Ureter (tissue), 1 donor: ENCODE measurements at regions not wholly inside any gene's neighbourhood (a gene's known extent, or its start where the extent isn't known, plus 50 kb on each side); places are given as distances from the start of the nearest gene placed in this dataset.
A peak's percentile ranks its signal among the peaks of the same experiment; 100 is the strongest.
"Not testable (repeated sequence)": the region's sequence is repeated elsewhere in the genome, so short reads cannot be mapped to it uniquely, and the experiment has no call there.

Source experiments
- DNase-seq: peaks from one replicate; pipeline ENCODE4 v3.0.0-alpha.2; 2020; ENCODE audit warnings: low spot score
- donor health status: DM: yes; HTN: yes; CAD: no.

DNA sequence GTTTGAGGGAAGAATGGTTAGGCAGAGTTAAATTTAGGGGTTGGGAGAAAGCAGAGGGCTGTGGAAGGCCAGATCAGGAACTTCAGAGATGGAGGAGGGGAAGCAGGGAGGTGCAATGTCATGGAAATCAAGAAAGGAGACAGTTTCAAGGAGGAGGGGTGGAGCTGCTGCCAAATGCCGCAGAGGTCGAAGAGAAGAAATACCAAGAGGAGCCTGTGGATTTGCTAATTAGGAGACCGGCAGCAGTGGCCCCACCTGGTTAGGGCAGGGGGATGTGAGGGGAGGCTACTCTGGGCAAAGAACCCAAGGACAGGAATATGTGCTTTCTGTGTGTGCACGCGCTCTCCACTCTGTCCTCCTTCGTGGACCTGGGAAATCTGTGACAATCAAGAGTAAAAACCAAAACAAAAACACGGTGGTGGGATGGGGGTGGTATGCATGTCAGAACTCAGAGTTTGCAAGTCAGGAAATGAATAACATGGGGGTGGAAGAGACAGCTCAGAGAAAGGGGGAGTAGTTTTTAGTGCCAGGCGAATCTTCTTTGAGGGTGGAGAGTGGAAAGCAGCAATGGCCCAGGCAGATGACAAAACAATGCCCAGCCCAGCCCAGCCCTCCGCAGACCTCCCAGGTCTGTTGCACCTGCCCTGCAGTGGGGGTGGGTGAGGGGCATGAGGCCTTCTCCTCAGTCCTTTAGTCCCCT lies 102.9 kb upstream of the PAX2 start:
- DNase-seq, result no peak

DNA sequence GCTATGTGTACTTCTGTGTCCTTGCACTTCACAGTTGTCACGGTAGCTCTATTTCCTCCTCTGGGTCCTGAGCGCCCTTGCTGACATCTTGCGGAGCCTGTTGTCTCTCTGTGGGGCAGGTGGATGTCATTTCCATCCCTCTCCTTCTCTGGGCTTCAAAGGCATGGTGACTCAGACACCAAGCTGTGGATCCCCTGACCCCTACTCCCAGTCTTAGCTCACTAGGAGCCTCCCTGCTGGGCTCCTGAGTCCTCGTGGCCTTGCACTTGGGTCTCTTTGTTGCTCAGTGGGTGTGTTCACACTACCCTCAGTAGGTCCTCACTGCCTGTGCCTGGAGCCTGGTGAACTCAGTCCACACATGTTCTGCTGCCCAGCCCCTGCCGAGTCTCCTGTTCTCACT lies 100.3 kb upstream of the PAX2 start:
- DNase-seq, result no peak

GRCh38 chr10:100645613-100646392 lies 99.6 kb upstream of the PAX2 start:
- no peak for DNase-seq

DNA sequence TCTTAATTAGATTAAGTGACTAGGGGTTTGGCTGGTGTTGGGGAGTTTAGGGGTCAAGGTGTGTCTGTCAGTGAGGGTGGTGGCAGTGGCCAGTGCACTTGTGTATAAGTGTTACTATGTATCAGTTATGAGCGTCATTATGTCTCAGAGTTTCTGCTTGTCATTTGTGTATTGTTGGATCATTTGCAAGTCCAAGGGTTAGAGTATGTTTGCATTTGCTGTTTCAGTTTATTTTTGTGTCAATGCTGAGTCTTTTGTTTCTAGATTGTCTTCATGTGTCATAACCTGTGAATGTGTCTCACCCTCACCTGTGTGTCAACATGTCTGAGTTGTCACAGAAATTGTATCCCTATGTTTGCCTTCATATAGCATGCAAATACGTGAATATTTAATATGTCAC lies 97.5 kb upstream of the PAX2 start:
- no peak for DNase-seq

- no peak for DNase-seq
Observed at GRCh38 chr10:100650693-100651092, 94.7 kb upstream of the PAX2 start.

DNA sequence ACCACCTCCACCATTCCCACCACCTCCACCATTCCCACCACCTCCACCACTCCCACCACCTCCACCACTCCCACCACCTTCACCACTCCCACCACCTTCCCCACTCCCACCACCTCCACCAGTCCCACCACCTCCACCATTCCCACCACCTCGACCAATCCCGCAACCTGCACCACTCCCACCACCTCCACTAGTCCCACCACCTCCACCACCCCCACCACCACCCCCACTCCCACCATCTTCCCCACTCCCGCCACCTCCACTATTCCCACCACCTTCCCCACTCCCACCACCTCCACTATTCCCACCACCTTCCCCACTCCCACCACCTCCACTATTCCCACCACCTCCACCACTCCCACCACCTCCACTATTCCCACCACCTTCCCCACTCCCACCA lies 94.3 kb upstream of the PAX2 start:
- not testable (repeated sequence) for DNase-seq

DNA sequence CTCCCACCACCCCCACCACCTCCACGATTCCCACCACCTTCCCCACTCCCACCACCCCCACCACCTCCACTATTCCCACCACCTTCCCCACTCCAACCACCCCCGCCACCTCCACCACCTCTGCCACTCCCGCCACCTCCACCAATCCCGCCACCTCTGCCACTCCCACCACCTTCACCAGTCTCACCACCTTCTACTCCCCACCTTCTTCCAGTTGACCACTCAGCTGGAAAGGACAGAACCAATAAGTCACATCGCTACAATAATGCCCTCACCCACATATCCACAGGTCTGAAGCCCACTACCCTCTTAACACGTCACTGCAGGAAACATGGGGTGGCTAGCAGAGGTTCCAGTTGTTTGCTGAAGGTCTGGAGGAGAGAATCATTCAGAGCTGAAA lies 93.5 kb upstream of the PAX2 start:
- DNase-seq, result no peak

GRCh38 chr10:100652406-100653135 lies 92.8 kb upstream of the PAX2 start:
- DNase-seq, result no peak

DNA sequence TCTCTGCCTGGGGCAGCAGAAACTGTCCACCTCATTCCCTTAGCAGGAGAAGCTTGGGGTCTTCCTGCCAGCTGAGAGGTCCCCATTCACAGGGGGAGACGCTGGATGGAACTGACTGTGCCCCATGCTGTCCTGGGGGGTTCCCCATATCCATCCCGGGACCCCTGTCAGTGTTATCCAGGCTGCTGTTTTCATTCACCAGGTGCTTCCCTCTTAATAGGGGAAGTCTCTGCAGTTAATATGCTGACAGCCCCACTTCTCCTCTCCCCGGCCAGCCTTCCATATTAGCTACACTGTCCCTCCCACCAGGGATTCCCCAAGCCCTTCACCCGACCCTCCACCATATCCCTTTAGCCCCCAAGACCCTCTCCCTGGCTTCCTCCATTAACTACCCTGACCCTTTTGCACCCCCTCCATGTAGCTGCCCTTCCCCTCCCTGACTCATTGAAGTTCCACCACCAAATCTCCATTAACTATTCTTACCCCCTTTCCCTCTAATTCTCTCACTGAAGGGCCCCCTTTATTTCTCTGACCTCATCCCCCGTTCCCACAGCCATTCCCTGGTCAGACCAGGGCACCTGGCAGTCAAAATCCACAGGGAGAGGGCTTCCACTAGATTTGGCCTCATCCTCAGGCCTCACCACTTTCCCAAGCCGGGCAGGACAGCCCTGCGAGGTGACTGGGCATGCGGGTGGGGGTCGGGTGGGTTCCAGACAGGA lies 92.0 kb upstream of the PAX2 start:
- DNase-seq, result no peak

DNA sequence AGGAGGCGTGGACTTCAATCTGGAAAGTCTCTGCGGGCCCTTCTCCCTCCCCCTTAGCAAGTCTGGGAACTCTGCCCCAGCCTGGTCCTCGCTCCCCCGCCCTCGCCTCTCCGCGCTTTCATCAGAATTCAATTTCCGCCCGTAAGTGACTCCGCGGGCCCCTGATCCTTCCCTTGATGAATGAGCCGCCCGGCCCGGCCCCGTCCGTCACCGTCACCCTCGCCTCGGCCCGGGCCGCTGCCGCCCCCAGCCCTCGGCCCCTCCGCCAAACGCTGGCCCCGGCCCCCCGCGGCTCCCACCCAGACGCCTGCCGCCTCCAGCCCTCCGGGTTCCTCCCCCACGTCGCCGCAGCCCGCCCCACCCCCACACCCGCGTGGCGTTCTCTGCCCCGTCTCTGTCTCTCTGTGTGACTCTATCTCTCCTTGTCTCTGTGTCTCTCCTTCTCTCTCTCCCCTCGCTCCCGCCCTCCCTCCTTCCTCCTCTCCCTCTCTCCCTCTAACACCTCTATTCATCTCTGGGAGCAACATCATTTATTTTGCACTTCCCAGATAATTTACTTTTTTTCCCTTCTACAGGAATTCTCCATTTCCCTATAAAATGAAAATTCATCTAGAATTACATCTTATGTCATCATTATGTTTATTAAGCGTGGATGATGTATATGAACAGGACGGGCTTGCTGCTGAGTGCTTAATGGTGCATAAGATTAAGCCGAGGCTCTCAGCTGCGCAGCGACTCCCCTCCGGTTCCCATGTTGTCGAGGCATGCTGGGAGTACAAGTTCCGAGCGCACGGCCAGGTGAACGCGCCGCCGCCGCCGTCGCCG lies 91.2 kb upstream of the PAX2 start:
- peak; percentile 59 for DNase-seq

- no peak for DNase-seq
Observed at GRCh38 chr10:100654782-100655325, 90.5 kb upstream of the PAX2 start.

DNA sequence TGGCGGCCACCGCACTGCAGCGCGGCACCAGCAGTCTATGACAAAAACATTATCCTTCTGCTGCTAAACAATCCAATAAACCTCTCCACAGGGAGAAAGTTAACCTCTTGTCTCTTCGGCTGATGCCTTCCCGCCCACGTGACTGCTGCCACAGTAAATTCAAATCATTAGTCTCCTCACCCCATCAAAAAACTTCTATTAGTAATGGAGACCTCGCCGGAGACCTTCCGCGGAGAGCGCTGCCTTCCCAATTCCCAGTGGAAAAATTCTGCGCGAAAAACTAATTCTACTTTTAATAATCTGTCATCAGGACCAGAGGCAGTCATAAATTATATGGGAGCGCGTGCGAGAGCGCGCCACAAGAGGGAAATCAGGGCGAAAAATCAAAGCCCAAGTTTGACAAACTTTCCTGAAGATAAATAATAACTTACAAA lies 90.0 kb upstream of the PAX2 start:
- no peak for DNase-seq

GRCh38 chr10:100655760-100656421 lies 89.5 kb upstream of the PAX2 start:
- DNase-seq, result no peak

GRCh38 chr10:100656454-100656853 lies 88.9 kb upstream of the PAX2 start:
- DNase-seq, result peak; percentile 65

DNA sequence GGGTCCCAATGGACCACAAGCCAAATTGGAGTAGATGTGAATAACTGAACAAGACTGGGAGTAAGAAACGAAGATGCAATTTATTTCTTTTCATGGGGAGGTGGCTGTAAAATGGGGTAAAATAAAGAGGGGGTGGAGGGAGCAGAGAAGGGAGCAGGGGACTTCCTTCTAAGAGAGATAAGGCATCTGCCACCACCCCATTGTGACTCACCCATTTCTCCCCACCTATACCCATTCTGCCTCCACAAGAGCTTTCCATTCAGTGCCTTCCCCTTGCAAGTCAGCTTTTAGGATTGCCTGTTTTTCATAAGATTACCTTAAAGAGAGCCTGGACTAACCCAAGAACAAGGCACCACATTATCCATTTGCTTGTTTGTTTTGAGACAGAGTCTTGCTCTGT lies 87.1 kb upstream of the PAX2 start:
- no peak for DNase-seq

DNA sequence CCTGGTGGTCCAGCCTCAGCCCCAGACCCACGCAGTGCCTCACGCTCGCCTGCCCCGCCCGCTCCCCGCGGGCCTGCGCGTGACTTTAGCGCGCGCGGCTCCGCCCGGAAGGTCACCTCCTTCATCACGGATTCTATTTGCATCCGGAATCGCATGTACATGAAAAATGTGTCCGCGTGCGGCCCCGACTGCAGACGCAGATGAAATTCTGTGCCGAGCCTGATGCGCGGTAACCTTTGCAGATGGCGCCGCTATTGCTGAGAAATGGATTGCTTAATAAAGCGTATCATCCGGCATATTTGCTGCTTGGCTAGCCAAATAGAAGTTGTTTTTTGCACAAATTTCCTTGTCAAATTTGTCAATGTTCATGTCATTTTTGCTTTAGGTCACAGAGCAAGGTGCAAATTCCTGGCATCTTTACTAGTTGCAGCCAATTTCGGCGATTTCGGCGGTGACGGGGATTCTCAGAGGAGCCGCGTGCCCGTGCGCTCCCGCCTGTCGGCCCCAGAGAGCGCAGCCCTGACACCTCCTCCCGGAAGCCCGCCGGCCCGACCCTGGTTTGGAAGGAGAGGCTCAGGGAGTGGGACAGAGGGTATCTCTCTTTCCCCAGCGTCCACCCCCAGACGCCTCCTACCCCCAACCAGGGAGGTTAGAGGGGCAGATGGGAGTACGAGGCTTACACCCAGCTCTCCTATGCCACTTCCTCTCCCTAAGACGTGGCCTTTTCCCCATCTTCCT lies 85.9 kb upstream of the PAX2 start:
- DNase-seq, result no peak

DNA sequence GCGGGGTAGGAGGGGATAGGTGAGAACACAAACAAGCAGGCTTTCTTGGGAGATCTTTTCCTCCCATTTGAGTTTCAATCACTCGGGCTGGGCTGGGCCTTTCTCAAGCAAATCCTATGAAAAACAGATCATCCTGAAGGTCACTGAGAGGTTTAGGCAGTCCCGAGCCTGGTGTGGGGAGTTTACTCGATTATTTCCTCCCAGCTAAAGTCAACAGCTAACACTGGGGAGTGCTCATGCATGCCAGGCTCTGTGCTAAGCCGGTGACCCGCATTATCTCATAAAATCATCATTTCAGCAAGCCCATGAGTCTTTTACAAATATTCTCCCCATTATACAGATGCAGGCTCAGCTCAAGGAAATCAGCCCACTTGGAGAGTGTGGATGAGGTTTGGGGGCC lies 85.0 kb upstream of the PAX2 start:
- no peak for DNase-seq

GRCh38 chr10:100660945-100661344 lies 84.4 kb upstream of the PAX2 start:
- DNase-seq, result no peak

DNA sequence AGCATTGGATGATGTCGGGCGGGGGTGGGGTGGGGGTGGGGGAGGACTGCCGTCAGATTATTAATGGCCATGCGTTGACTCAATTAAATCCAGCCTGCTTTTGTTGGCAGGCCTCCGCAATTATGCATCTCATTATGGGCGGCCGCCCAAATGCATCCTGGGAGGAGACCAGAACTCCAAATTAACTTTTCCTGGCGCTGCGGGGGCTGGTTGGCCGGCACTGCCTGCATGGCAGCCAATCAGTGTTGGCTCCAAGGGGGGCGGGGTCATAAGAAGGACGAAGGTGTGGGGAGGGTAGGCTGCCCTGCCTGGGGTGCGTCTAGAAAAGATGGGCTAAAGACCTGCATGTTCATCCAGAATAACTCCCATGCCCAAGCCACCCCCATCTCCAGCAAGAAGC lies 83.9 kb upstream of the PAX2 start:
- no peak for DNase-seq

DNA sequence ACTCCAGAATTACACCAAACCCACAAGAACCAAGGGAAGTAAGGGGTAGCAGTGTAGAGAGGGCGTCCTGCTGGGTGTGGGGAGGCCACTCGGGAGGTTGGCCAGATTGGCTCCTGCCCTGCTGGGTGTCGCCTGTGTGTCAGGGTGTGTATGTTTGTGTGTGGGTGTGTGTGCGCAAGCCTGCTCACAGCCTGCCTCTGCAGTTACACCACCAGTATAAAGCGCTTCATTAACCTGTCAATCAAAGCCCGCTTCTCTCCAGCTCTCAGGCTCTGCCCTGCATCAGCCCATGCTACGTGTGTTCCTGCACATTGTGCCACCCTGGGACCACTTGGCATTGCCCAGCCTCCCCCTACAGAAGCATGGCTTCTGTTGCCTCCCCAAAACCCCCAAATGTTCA lies 83.3 kb upstream of the PAX2 start:
- DNase-seq, result no peak
